Endothelial cell of umbilical vein (primary cell): ENCODE measurements at regions not wholly inside any gene's neighbourhood (a gene's known extent, or its start where the extent isn't known, plus 50 kb on each side); places are given as distances from the start of the nearest gene placed in this dataset.

Source experiments
- BruUV-seq: library from RNA; stranded (reverse); fragments of 400-500 nt; replicated peaks from 2 replicates; lab custom pipeline; 2021; lab: Mats Ljungman, UMichigan
- CTCF ChIA-PET: fragments of 300-600, 350-600 bp; sonication (Branson Sonifier 250); formaldehyde crosslinking; loops from one replicate; lab custom pipeline; 2021; ENCODE audit warnings: antibody characterized with exemption, inconsistent platforms; lab: Charles Lee
- POLR2A ChIA-PET: fragments of 300-600, 350-600 bp; sonication (Branson Sonifier 250); formaldehyde crosslinking; loops from one replicate; lab custom pipeline; 2021; ENCODE audit warnings: antibody characterized with exemption, inconsistent platforms; lab: Charles Lee
- DNase-seq: peaks from one replicate; pipeline ENCODE4 v3.0.0-alpha.2; 2011; ENCODE audit warnings: low read depth, low spot score
- FAIRE-seq: peaks from 2 replicates; lab custom pipeline; 2011; peaks lifted over from hg19 to GRCh38; lab: Jason Lieb, UNC
- H2AFZ ChIP-seq: 2 replicates; pipeline ENCODE4 v1.6.0; 2012; ENCODE audit warnings: low read depth, low read length, control low read depth, inconsistent platforms
- H3K27ac ChIP-seq: 2 replicates; pipeline ENCODE4 v1.5.1; 2011; ENCODE audit warnings: low read depth, mild to moderate bottlenecking, control low read depth, low read length, moderate library complexity; ENCODE audit not compliant: insufficient read depth
- H3K27me3 ChIP-seq, 2 experiments: 2 replicates each; pipeline versions ENCODE4 v1.6.0 to v1.6.1; 2011; ENCODE audit warnings: low read length in 2 of 2, mixed read lengths in 1 of 2; ENCODE audit not compliant: control insufficient read depth in 2 of 2, insufficient read depth in 2 of 2
- H3K36me3 ChIP-seq, 2 experiments: 2 replicates in 1 of 2; 3 replicates in 1 of 2; pipeline ENCODE4 v1.5.1; 2011; ENCODE audit warnings: low read length in 2 of 2, mild to moderate bottlenecking in 1 of 2, moderate library complexity in 1 of 2; ENCODE audit not compliant: control insufficient read depth in 2 of 2, insufficient read depth in 2 of 2; ENCODE audit errors: extremely low read depth in 1 of 2
- H3K4me1 ChIP-seq: 3 replicates; pipeline ENCODE4 v1.5.1; 2011; ENCODE audit warnings: mild to moderate bottlenecking, low read length; ENCODE audit not compliant: control insufficient read depth, insufficient read depth; ENCODE audit errors: extremely low read depth
- H3K4me2 ChIP-seq: 2 replicates; pipeline ENCODE4 v1.6.1; 2011; ENCODE audit warnings: low read length, control low read depth, mixed read lengths; ENCODE audit not compliant: insufficient read depth
- H3K4me3 ChIP-seq, 3 experiments: fragments of 200-600 bp in 1 of 3; sonication (generic), shearing (Covaris generic) in 1 of 3; replicated peaks in 1 of 3; 2 replicates each; pipeline ENCODE4 v1.5.1; 2011 to 2016; ENCODE audit warnings: control low read depth in 3 of 3, low read length in 3 of 3, mild to moderate bottlenecking in 2 of 3, inconsistent platforms in 1 of 3, low read depth in 1 of 3, moderate library complexity in 1 of 3; ENCODE audit not compliant: insufficient read depth in 1 of 3
- H3K79me2 ChIP-seq: 2 replicates; pipeline ENCODE4 v1.6.0; 2012; ENCODE audit warnings: low read length, inconsistent platforms; ENCODE audit not compliant: control insufficient read depth, insufficient read depth
- H3K9ac ChIP-seq: replicated peaks from 2 replicates; pipeline ENCODE3; 2011; ENCODE audit warnings: low read length, control low read depth; ENCODE audit not compliant: insufficient read depth; ENCODE audit errors: extremely low read depth
- H3K9me1 ChIP-seq: replicated peaks from 3 replicates; pipeline ENCODE4 v1.6.0; 2011; ENCODE audit warnings: mild to moderate bottlenecking, low read length; ENCODE audit not compliant: control insufficient read depth, insufficient read depth; ENCODE audit errors: extremely low read depth
- H3K9me3 ChIP-seq: replicated peaks from 2 replicates; pipeline ENCODE4 v1.5.1; 2012; ENCODE audit warnings: low read length, inconsistent platforms; ENCODE audit not compliant: control insufficient read depth, insufficient read depth
- H4K20me1 ChIP-seq: replicated peaks from 2 replicates; pipeline ENCODE3; 2011; ENCODE audit warnings: mild to moderate bottlenecking, low read length; ENCODE audit not compliant: control insufficient read depth, insufficient read depth; ENCODE audit errors: extremely low read depth
- EZH2 ChIP-seq: IDR thresholded peaks from 2 replicates; pipeline ENCODE4 v1.6.1; 2012; ENCODE audit warnings: borderline replicate concordance, low read depth, mild to moderate bottlenecking, moderate library complexity, low read length, inconsistent platforms; ENCODE audit not compliant: severe bottlenecking
- FOS ChIP-seq: IDR thresholded peaks from 2 replicates; pipeline ENCODE4 v1.6.1; 2011; ENCODE audit warnings: mild to moderate bottlenecking, low read length, moderate library complexity, borderline replicate concordance; ENCODE audit not compliant: insufficient read depth
- GATA2 ChIP-seq: IDR thresholded peaks from 2 replicates; pipeline ENCODE4 v1.7.0; 2011; ENCODE audit warnings: low read depth, mild to moderate bottlenecking, moderate library complexity, mixed read lengths, low read length; ENCODE audit not compliant: insufficient read length, insufficient read depth
- JUN ChIP-seq: IDR thresholded peaks from 2 replicates; pipeline ENCODE4 v1.6.1; 2011; ENCODE audit warnings: borderline replicate concordance, low read depth; ENCODE audit not compliant: insufficient read length, insufficient read depth
- MYC ChIP-seq: IDR thresholded peaks from one replicate; pipeline ENCODE4 v1.6.1; 2011; ENCODE audit warnings: mild to moderate bottlenecking, low read depth, low read length
- POLR2A ChIP-seq: IDR thresholded peaks from 2 replicates; pipeline ENCODE4 v1.6.1; 2012; ENCODE audit warnings: low read depth, mild to moderate bottlenecking, control low read depth, low read length
- POLR2AphosphoS5 ChIP-seq: IDR thresholded peaks from 2 replicates; pipeline ENCODE4 v1.6.1; 2012; ENCODE audit warnings: low read depth, mild to moderate bottlenecking, control low read depth, low read length, moderate library complexity; ENCODE audit not compliant: insufficient read depth
- dilution Hi-C: fragments of 300-500 bp; cut with MboI; formaldehyde crosslinking; loops from one replicate; pipeline ENCODE4 v1.15.0; 2019; ENCODE audit warnings: low sequenced_read_pairs; ENCODE audit not compliant: extremely low pct_ligation_motif_present
- intact Hi-C: fragments of 100-400 bp; cut with micrococcal nuclease; formaldehyde crosslinking; loops from one replicate; pipeline ENCODE4 v1.10.0; 2022
- TF ChIP-seq, protein P1 (sequence below): IDR thresholded peaks from 2 replicates; pipeline ENCODE4 v1.6.1; 2011; ENCODE audit not compliant: insufficient read depth, insufficient read length
- TF ChIP-seq, protein P2 (sequence below), 2 donors: IDR thresholded peaks; 1 replicate in 1 of 2; 2 replicates in 1 of 2; pipeline ENCODE4 v1.5.1; 2011; ENCODE audit warnings: low read length in 2 of 2, mild to moderate bottlenecking in 2 of 2, moderate library complexity in 2 of 2, control low read depth in 1 of 2, inconsistent platforms in 1 of 2, low read depth in 1 of 2; ENCODE audit not compliant: insufficient read depth in 1 of 2; ENCODE audit errors: extremely low read depth in 1 of 2

DNA sequence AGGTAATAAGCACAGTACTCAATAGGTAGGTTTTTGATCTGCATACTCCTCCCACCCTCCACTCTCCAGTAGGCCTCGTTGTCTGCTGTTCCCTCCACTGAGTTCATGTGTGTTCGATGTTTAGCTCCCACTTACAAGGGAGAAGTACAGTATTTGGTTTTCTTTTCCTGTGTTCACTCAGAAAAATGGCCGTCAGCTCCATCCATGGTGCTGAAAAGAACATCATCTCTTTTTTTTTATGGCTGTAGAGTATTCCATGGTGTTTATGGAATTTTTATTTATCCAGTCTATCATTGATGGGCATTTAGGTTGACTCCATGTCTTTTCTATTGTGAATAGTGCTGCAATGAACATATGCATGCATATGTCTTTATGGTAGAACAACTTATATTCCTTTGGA lies 849.7 kb upstream of the NRXN1 start:
- no peak overlapping the region for H3K9ac ChIP-seq
- H4K20me1 ChIP-seq: no peaks in the 10 kb centered on the region
- H3K27ac ChIP-seq: no peak overlapping the region
- CTCF ChIA-PET: no interaction called here
- no peaks in the 10 kb centered on the region for H3K4me1 ChIP-seq
- no peak overlapping the region for H3K4me3 ChIP-seq
- no peaks in the 10 kb centered on the region for H3K9me1 ChIP-seq
- BruUV-seq: no TSS peak
- no peaks in the 10 kb centered on the region for H3K79me2 ChIP-seq
- intact Hi-C loops (no loop called here), dilution Hi-C loops (no loop called here)
- FAIRE-seq: no peak
- TF ChIP-seq POLR2A: no peak
- no peak for TF ChIP-seq GATA2
- TF ChIP-seq POLR2AphosphoS5: no peak
- TF ChIP-seq, protein P1, sequence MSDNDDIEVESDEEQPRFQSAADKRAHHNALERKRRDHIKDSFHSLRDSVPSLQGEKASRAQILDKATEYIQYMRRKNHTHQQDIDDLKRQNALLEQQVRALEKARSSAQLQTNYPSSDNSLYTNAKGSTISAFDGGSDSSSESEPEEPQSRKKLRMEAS: no peak
- no peak for TF ChIP-seq MYC
- no peak for TF ChIP-seq EZH2
- no peak for TF ChIP-seq FOS
- TF ChIP-seq JUN: no peak
- H3K9me3 ChIP-seq: no peaks in the 10 kb centered on the region
- H2AFZ ChIP-seq: no peak overlapping the region
- POLR2A ChIA-PET: no interaction called here
- H3K27me3 ChIP-seq: no peaks in the 10 kb centered on the region
- no peaks in the 10 kb centered on the region for H3K36me3 ChIP-seq
- H3K4me2 ChIP-seq: no peak overlapping the region
- DNase-seq: no peak

DNA sequence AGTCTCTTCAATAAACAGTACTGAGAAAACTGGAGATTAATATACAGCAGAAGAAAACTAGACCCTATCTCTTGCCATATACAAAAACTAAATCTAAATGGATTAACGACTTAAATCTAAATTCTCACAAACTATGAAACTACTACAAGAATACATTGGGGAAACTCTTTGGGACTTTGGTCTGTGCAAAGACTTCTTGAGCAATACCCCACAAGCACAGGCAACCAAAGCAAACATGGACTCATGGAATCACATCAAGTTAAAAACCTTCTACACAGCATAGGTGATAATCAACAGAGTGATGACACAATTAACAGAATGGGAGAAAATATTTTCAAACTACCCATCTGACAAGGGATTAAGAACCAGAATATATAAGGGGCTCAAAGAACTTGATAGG lies 848.2 kb upstream of the NRXN1 start:
- no peaks in the 10 kb centered on the region for H3K36me3 ChIP-seq
- ChIA-PET CTCF (no interaction called here), POLR2A (no interaction called here)
- TF ChIP-seq EZH2 (no peak), GATA2 (no peak), MYC (no peak), FOS (no peak), POLR2A (no peak), POLR2AphosphoS5 (no peak), JUN (no peak)
- TF ChIP-seq, protein P2, sequence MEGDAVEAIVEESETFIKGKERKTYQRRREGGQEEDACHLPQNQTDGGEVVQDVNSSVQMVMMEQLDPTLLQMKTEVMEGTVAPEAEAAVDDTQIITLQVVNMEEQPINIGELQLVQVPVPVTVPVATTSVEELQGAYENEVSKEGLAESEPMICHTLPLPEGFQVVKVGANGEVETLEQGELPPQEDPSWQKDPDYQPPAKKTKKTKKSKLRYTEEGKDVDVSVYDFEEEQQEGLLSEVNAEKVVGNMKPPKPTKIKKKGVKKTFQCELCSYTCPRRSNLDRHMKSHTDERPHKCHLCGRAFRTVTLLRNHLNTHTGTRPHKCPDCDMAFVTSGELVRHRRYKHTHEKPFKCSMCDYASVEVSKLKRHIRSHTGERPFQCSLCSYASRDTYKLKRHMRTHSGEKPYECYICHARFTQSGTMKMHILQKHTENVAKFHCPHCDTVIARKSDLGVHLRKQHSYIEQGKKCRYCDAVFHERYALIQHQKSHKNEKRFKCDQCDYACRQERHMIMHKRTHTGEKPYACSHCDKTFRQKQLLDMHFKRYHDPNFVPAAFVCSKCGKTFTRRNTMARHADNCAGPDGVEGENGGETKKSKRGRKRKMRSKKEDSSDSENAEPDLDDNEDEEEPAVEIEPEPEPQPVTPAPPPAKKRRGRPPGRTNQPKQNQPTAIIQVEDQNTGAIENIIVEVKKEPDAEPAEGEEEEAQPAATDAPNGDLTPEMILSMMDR (IDR thresholded peaks at IDR 0.05; ENCODE audit: extremely low read depth in 1 of 2, insufficient read depth in 1 of 2, low read depth in 1 of 2, low read length in 2 of 2): no peak
- TF ChIP-seq, protein P1: no peak
- DNase-seq: no peak
- no peak overlapping the region for H3K4me3 ChIP-seq
- H3K4me2 ChIP-seq: no peak overlapping the region
- H2AFZ ChIP-seq: no peak overlapping the region
- H3K27me3 ChIP-seq: no peaks in the 10 kb centered on the region
- no peaks in the 10 kb centered on the region for H3K9me1 ChIP-seq
- H4K20me1 ChIP-seq: no peaks in the 10 kb centered on the region
- no peaks in the 10 kb centered on the region for H3K9me3 ChIP-seq
- FAIRE-seq: no peak
- intact Hi-C loops (no loop called here), dilution Hi-C loops (no loop called here)
- H3K79me2 ChIP-seq: no peaks in the 10 kb centered on the region
- no TSS peak for BruUV-seq
- no peak overlapping the region for H3K27ac ChIP-seq
- no peaks in the 10 kb centered on the region for H3K4me1 ChIP-seq
- no peak overlapping the region for H3K9ac ChIP-seq
